ENCODE measurements at regions not wholly inside any gene's neighbourhood (a gene's known extent, or its start where the extent isn't known, plus 50 kb on each side); places are given as distances from the start of the nearest gene placed in this dataset.

DNA sequence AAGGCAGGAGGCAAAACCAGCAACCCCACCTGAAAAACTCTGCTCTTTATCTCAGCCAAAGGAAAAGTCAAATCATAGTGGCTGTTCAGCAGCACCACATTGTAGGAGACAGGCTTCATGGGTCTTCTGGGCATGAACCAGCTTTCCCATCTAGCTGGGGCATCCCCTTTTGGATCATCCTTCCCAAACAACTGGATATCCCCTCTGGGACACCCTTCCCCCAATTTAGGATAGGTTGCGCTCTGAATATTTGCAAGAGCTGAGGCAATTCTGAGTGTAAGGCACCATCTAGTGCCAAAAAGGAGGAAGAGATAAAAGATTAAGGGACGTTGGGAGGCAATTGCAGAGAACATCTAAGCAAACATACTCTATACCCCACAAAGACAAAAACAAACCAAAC lies 295.8 kb downstream of the MATN1 start:
- TF ChIP-seq, protein P1, sequence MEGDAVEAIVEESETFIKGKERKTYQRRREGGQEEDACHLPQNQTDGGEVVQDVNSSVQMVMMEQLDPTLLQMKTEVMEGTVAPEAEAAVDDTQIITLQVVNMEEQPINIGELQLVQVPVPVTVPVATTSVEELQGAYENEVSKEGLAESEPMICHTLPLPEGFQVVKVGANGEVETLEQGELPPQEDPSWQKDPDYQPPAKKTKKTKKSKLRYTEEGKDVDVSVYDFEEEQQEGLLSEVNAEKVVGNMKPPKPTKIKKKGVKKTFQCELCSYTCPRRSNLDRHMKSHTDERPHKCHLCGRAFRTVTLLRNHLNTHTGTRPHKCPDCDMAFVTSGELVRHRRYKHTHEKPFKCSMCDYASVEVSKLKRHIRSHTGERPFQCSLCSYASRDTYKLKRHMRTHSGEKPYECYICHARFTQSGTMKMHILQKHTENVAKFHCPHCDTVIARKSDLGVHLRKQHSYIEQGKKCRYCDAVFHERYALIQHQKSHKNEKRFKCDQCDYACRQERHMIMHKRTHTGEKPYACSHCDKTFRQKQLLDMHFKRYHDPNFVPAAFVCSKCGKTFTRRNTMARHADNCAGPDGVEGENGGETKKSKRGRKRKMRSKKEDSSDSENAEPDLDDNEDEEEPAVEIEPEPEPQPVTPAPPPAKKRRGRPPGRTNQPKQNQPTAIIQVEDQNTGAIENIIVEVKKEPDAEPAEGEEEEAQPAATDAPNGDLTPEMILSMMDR (IDR thresholded peaks at IDR 0.05) = no peak
- TF ChIP-seq POLR2A (IDR thresholded peaks at IDR 0.05) = no peak

All from ovary (tissue), 3 donors.